ENCODE measurements at regions not wholly inside any gene's neighbourhood (a gene's known extent, or its start where the extent isn't known, plus 50 kb on each side); places are given as distances from the start of the nearest gene placed in this dataset. TPM values are rescaled to one million over a fixed set of nuclear protein-coding genes. Genes with fewer than 3 reads are reported as not detected.

GRCh38 chr15:77688266-77688665, 55.6 kb upstream of the LINGO1 start:
- no peaks in the 10 kb centered on the region for H3K9me3 ChIP-seq (ENCODE audit: control insufficient read depth, insufficient read depth, low read length)
- no peak for DNase-seq (ENCODE audit: low read depth, low spot score)
- H3K27ac ChIP-seq (ENCODE audit: low read depth, low read length): no peak overlapping the region
- ChIA-PET CTCF (no interaction called here), POLR2A (no interaction called here)
- no peak overlapping the region for H3K4me3 ChIP-seq (ENCODE audit: low read depth, low read length)
- peaks cover 21% of the 10 kb centered on the region for H3K27me3 ChIP-seq (ENCODE audit: control insufficient read depth, insufficient read depth, low read length)
- TF ChIP-seq CTCF (IDR thresholded peaks at IDR 0.05; ENCODE audit: low read depth, low read length): no peak

GRCh38 chr15:77685082-77685815, 52.5 kb upstream of the LINGO1 start:
- CTCF ChIA-PET: no interaction called here

GRCh38 chr15:77684341-77685081, 51.8 kb upstream of the LINGO1 start:
- H3K27ac ChIP-seq (ENCODE audit: low read depth, low read length): no peak overlapping the region
- DNase-seq (ENCODE audit: low read depth, low spot score): no peak
- peaks cover 18% of the 10 kb centered on the region for H3K27me3 ChIP-seq (ENCODE audit: control insufficient read depth, insufficient read depth, low read length)
- no peak for TF ChIP-seq CTCF (IDR thresholded peaks at IDR 0.05; ENCODE audit: low read depth, low read length)
- H3K9me3 ChIP-seq (ENCODE audit: control insufficient read depth, insufficient read depth, low read length): no peaks in the 10 kb centered on the region
- ChIA-PET CTCF (no interaction called here), POLR2A (no interaction called here)
- no peak overlapping the region for H3K4me3 ChIP-seq (ENCODE audit: low read depth, low read length)

More at GRCh38 chr15:77685082-77685815, 52.5 kb upstream of the LINGO1 start:
- Histone ChIP-seq H3K27ac (ENCODE audit: low read depth, low read length) (no peak overlapping the region), H3K9me3 (ENCODE audit: control insufficient read depth, insufficient read depth, low read length) (no peaks in the 10 kb centered on the region), H3K27me3 (ENCODE audit: control insufficient read depth, insufficient read depth, low read length) (peaks cover 20% of the 10 kb centered on the region), H3K4me3 (ENCODE audit: low read depth, low read length) (no peak overlapping the region)
- TF ChIP-seq CTCF (IDR thresholded peaks at IDR 0.05; ENCODE audit: low read depth, low read length): no peak
- no peak for DNase-seq (ENCODE audit: low read depth, low spot score)
- POLR2A ChIA-PET: no interaction called here

- CTCF ChIA-PET: interaction anchor here (0.5 kb wide), 1 partner anchor 67 kb away, joined by 4 read pairs; no protein-coding TSS in a partner anchor
- Histone ChIP-seq H3K9me3 (ENCODE audit: control insufficient read depth, insufficient read depth, low read length) (no peaks in the 10 kb centered on the region), H3K27ac (ENCODE audit: low read depth, low read length) (no peak overlapping the region), H3K27me3 (ENCODE audit: control insufficient read depth, insufficient read depth, low read length) (peaks cover 14% of the 10 kb centered on the region), H3K4me3 (ENCODE audit: low read depth, low read length) (no peak overlapping the region)
- no peak for TF ChIP-seq CTCF (IDR thresholded peaks at IDR 0.05; ENCODE audit: low read depth, low read length)
- POLR2A ChIA-PET: no interaction called here
- DNase-seq (ENCODE audit: low read depth, low spot score): no peak
These were observed 49.9 kb upstream of the LINGO1 start for GRCh38 chr15:77682564-77682963.

Small RNAs in the stretch of these regions (small RNA-seq; reads per million reads assigned to genes)
- gene RN7SL214P (ENCODE audit: insufficient read length, low read depth): not detected
